Transverse colon (tissue), 4 donors: ENCODE measurements at regions not wholly inside any gene's neighbourhood (a gene's known extent, or its start where the extent isn't known, plus 50 kb on each side); places are given as distances from the start of the nearest gene placed in this dataset.

Experiments used
- CTCF ChIP-seq, 5 experiments: fragments of 200-600 bp in 3 of 5; fragments of 450-650 bp in 2 of 5; sonication (generic) in 3 of 5; IDR thresholded peaks; 1 replicate in 2 of 5; 2 replicates in 3 of 5; pipeline ENCODE4 v1.5.1; 2016 to 2017; ENCODE audit warnings: antibody characterized with exemption in 5 of 5, inconsistent platforms in 3 of 5, mild to moderate bottlenecking in 2 of 5, moderate library complexity in 1 of 5
- EP300 ChIP-seq: sonication (generic); formaldehyde crosslinking; IDR thresholded peaks from one replicate; pipeline ENCODE4 v1.6.1; 2017; ENCODE audit warnings: antibody characterized with exemption, low read depth
- POLR2A ChIP-seq: fragments of 450-650 bp; IDR thresholded peaks from one replicate; pipeline ENCODE4 v1.6.1; 2016; ENCODE audit warnings: antibody characterized with exemption, mild to moderate bottlenecking, moderate library complexity
- POLR2AphosphoS5 ChIP-seq, 3 donors: sonication (generic); formaldehyde crosslinking; IDR thresholded peaks; one replicate each; pipeline ENCODE4 v1.6.1; 2016; ENCODE audit warnings: antibody characterized with exemption in 3 of 3

GRCh38 chr7:17086403-17086802 lies 204.6 kb upstream of the AGR3 start:
- TF ChIP-seq CTCF (IDR thresholded peaks at IDR 0.05): no peak
- TF ChIP-seq POLR2A: no peak
- no peak for TF ChIP-seq POLR2AphosphoS5 (IDR thresholded peaks at IDR 0.05)
- TF ChIP-seq EP300: no peak
